ENCODE measurements at regions not wholly inside any gene's neighbourhood (a gene's known extent, or its start where the extent isn't known, plus 50 kb on each side); places are given as distances from the start of the nearest gene placed in this dataset.

DNA sequence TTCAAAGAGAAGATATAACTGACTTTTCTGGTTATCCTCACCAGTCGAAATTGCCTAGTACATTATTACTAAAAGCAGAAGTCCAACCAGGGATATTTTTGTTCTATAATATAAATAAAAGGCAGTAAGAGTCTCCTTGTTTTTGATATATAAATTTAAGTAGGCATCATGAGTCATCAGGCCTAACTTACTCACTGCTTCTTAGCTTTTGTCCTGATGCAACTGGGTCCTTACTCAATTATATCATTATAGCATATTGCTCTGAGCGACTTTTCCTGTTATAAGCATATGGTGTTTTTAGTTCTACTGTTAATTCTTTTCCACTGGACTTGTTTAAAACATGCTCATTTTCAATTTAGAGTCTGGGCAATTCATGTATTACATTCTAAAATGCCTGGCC is 910.1 kb downstream of the MCTP2 start:
- TF ChIP-seq, protein P1, sequence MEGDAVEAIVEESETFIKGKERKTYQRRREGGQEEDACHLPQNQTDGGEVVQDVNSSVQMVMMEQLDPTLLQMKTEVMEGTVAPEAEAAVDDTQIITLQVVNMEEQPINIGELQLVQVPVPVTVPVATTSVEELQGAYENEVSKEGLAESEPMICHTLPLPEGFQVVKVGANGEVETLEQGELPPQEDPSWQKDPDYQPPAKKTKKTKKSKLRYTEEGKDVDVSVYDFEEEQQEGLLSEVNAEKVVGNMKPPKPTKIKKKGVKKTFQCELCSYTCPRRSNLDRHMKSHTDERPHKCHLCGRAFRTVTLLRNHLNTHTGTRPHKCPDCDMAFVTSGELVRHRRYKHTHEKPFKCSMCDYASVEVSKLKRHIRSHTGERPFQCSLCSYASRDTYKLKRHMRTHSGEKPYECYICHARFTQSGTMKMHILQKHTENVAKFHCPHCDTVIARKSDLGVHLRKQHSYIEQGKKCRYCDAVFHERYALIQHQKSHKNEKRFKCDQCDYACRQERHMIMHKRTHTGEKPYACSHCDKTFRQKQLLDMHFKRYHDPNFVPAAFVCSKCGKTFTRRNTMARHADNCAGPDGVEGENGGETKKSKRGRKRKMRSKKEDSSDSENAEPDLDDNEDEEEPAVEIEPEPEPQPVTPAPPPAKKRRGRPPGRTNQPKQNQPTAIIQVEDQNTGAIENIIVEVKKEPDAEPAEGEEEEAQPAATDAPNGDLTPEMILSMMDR (IDR thresholded peaks at IDR 0.05): no peak
- no peak for TF ChIP-seq ZFX (IDR thresholded peaks at IDR 0.05; ENCODE audit: borderline replicate concordance)

All from 22Rv1 (cell line).